ENCODE measurements at regions not wholly inside any gene's neighbourhood (a gene's known extent, or its start where the extent isn't known, plus 50 kb on each side); places are given as distances from the start of the nearest gene placed in this dataset.

DNA sequence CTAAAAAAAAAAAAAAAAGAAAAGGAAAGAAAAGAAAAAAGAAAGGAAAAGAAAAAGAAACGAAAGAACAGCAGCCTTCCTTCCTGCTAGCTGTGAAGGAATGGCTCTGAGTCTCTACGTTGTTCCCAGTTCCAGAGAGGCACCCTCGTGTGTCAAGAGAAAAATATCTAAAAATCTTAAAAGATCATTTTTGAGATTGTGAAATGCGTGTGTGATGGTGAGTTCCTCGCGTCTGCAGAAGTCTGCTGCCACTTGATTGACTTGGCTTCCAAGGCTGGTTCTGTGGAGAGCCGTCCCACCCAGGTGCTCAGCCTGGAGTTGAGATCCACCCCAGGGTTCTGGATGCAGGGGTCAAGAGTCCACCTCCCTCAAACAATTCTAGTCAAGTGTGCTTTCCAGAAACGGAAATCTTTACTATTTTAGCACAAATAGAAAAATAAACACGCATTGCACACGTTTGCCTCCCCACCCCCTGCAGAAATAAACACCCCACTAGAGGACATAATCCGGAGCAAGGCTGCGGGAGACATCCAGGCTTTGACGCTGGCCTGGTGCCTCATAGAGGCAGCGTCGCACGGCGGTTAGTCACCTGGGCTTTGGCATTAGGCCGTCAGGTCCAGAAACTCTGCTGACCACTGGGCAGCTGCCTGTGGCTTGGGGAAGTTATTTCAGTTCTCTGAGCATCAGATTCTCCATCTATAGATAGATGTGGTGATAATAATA, 265.4 kb downstream of the FAM43A start:
- ChIA-PET CTCF (interaction anchor here (0.6 to 0.7 kb wide), 2 partner anchors 8 to 9 kb away, joined by 3 to 5 read pairs; no protein-coding TSS in a partner anchor), POLR2A (ENCODE audit: unreplicated experiment) (no interaction called here)
- Histone ChIP-seq H3K9ac (ENCODE audit: low read depth, low read length) (no peak overlapping the region), H2AK5ac (ENCODE audit: low read depth, low read length) (no peak overlapping the region), H4K8ac (ENCODE audit: low read depth in 2 of 2, low read length in 2 of 2) (no peak overlapping the region), H2AK9ac (replicated peaks; ENCODE audit: low read depth, low read length, poor library complexity) (no peak overlapping the region), H3K56ac (ENCODE audit: extremely low read depth, insufficient read depth, low read length) (no peak overlapping the region), H3K4me3 (ENCODE audit: insufficient read depth, low read depth, low read length) (no peak overlapping the region), H3K23ac (ENCODE audit: low read depth, low read length) (no peak overlapping the region), H4K20me1 (ENCODE audit: insufficient read depth, low read length) (no peaks in the 10 kb centered on the region), H3K14ac (replicated peaks; ENCODE audit: low read depth, low read length) (no peak overlapping the region), H3K9me3 (ENCODE audit: control insufficient read depth, insufficient read depth, low read length) (peaks cover 10% of the 10 kb centered on the region), H2BK15ac (ENCODE audit: low read depth, low read length) (no peak overlapping the region), H3K4me2 (ENCODE audit: low read depth, low read length) (no peak overlapping the region), H3K27me3 (ENCODE audit: control insufficient read depth, insufficient read depth, low read length) (peaks cover 24% of the 10 kb centered on the region), H4K5ac (ENCODE audit: low read depth, low read length) (no peak overlapping the region), H4K91ac (ENCODE audit: insufficient read depth, low read depth, low read length) (no peak overlapping the region), H2BK20ac (ENCODE audit: low read depth, low read length) (no peak overlapping the region), H3K4ac (ENCODE audit: low read depth, low read length) (no peak overlapping the region), H3K36me3 (ENCODE audit: control insufficient read depth, insufficient read depth, low read length) (no peaks in the 10 kb centered on the region), H3K9me1 (ENCODE audit: insufficient read depth, low read length) (no peaks in the 10 kb centered on the region), H3K18ac (ENCODE audit: low read depth, low read length) (no peak overlapping the region), H3K79me1 (ENCODE audit: low read depth in 1 of 2, low read length in 2 of 2) (no peaks in the 10 kb centered on the region), H3K27ac (ENCODE audit: insufficient read depth, low read length) (no peak overlapping the region), H2BK5ac (ENCODE audit: low read depth, low read length, poor library complexity, severe bottlenecking) (no peak overlapping the region), H2AFZ (replicated peaks; ENCODE audit: low read length, poor library complexity) (no peak overlapping the region), H3K4me1 (ENCODE audit: control insufficient read depth, insufficient read depth, low read length) (no peaks in the 10 kb centered on the region; the same call in 1 of the 2 replicates), H2BK120ac (ENCODE audit: low read depth, low read length) (no peak overlapping the region)
- WGBS, 2 experiments (ENCODE audit: extremely low coverage in 2 of 2, insufficient read length in 1 of 2), result no CpG with 5 or more reads among the region's 18 CpGs
- dilution Hi-C loops (cut with HindIII; ENCODE audit: low sequenced_read_pairs, unreplicated experiment), result no loop called here
- ATAC-seq (ENCODE audit: low read depth), result no peak
- DNase-seq, result no peak
- in situ Hi-C loops (cut with MboI; ENCODE audit: low sequenced_read_pairs), result no loop called here
- intact Hi-C loops (cut with micrococcal nuclease), result no loop called here
- TF ChIP-seq RFX5 (IDR thresholded peaks at IDR 0.05; ENCODE audit: low read depth, low read length), result no peak
- TF ChIP-seq, protein P1, sequence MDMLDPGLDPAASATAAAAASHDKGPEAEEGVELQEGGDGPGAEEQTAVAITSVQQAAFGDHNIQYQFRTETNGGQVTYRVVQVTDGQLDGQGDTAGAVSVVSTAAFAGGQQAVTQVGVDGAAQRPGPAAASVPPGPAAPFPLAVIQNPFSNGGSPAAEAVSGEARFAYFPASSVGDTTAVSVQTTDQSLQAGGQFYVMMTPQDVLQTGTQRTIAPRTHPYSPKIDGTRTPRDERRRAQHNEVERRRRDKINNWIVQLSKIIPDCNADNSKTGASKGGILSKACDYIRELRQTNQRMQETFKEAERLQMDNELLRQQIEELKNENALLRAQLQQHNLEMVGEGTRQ (IDR thresholded peaks at IDR 0.05; ENCODE audit: low read depth, low read length), result no peak
- TF ChIP-seq RAD21 (IDR thresholded peaks at IDR 0.05; ENCODE audit: low read length), result no peak
- TF ChIP-seq, protein P2, sequence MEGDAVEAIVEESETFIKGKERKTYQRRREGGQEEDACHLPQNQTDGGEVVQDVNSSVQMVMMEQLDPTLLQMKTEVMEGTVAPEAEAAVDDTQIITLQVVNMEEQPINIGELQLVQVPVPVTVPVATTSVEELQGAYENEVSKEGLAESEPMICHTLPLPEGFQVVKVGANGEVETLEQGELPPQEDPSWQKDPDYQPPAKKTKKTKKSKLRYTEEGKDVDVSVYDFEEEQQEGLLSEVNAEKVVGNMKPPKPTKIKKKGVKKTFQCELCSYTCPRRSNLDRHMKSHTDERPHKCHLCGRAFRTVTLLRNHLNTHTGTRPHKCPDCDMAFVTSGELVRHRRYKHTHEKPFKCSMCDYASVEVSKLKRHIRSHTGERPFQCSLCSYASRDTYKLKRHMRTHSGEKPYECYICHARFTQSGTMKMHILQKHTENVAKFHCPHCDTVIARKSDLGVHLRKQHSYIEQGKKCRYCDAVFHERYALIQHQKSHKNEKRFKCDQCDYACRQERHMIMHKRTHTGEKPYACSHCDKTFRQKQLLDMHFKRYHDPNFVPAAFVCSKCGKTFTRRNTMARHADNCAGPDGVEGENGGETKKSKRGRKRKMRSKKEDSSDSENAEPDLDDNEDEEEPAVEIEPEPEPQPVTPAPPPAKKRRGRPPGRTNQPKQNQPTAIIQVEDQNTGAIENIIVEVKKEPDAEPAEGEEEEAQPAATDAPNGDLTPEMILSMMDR (conservative IDR thresholded peaks at IDR 0.05; ENCODE audit: low read depth, low read length), result no peak
- no peak for TF ChIP-seq BHLHE40 (IDR thresholded peaks at IDR 0.05; ENCODE audit: low read depth, low read length)
- TF ChIP-seq CHD1 (IDR thresholded peaks at IDR 0.05; ENCODE audit: low read depth, low read length), result no peak
- TF ChIP-seq, protein P3, sequence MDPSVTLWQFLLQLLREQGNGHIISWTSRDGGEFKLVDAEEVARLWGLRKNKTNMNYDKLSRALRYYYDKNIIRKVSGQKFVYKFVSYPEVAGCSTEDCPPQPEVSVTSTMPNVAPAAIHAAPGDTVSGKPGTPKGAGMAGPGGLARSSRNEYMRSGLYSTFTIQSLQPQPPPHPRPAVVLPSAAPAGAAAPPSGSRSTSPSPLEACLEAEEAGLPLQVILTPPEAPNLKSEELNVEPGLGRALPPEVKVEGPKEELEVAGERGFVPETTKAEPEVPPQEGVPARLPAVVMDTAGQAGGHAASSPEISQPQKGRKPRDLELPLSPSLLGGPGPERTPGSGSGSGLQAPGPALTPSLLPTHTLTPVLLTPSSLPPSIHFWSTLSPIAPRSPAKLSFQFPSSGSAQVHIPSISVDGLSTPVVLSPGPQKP (IDR thresholded peaks at IDR 0.05; ENCODE audit: borderline replicate concordance, low read depth, low read length), result no peak
- no peak for TF ChIP-seq SMC3 (IDR thresholded peaks at IDR 0.05; ENCODE audit: low read depth, low read length)
- no TSS peak for BruUV-seq (replicated peaks)

All from IMR-90 (cell line).